Coronary artery (tissue), 2 donors: ENCODE measurements at regions not wholly inside any gene's neighbourhood (a gene's known extent, or its start where the extent isn't known, plus 50 kb on each side); places are given as distances from the start of the nearest gene placed in this dataset.
A peak's percentile ranks its signal among the peaks of the same experiment; 100 is the strongest.

Experiments
- DNase-seq: peaks from one replicate; pipeline ENCODE4 v3.0.0-alpha.2; 2017; ENCODE audit warnings: low spot score
- H3K27ac ChIP-seq, 2 donors: fragments of 200-600 bp; sonication (generic); one replicate each; pipeline ENCODE4 v1.5.1; 2016 to 2019
- H3K4me3 ChIP-seq: fragments of 200-600 bp; sonication (generic); 2 replicates; pipeline ENCODE4 v1.5.1; 2016; ENCODE audit warnings: mild to moderate bottlenecking, moderate library complexity
- CTCF ChIP-seq: fragments of 200-600 bp; sonication (generic); IDR thresholded peaks from one replicate; pipeline ENCODE4 v1.5.1; 2019; ENCODE audit warnings: antibody characterized with exemption

GRCh38 chr14:58865514-58866281 is 227.9 kb downstream of the DACT1 start:
- TF ChIP-seq CTCF, result no peak
- Histone ChIP-seq H3K27ac (peak overlapping the region in 1 of 2 donors; percentile 36), H3K4me3 (peak overlapping the region; percentile 0)
- no peak for DNase-seq

- no peak overlapping the region for H3K4me3 ChIP-seq
- TF ChIP-seq CTCF, result no peak
- peak overlapping the region in 1 of 2 donors; percentile 36 for H3K27ac ChIP-seq
- DNase-seq, result no peak
Measured at GRCh38 chr14:58866391-58866790, 228.6 kb downstream of the DACT1 start.

GRCh38 chr14:58870961-58871360 is 233.2 kb downstream of the DACT1 start:
- no peak for TF ChIP-seq CTCF
- Histone ChIP-seq H3K27ac (no peak overlapping the region), H3K4me3 (no peak overlapping the region)
- no peak for DNase-seq

GRCh38 chr14:58871573-58871972 is 233.8 kb downstream of the DACT1 start:
- no peak for TF ChIP-seq CTCF
- no peak overlapping the region for H3K27ac ChIP-seq
- no peak overlapping the region for H3K4me3 ChIP-seq
- DNase-seq, result no peak

GRCh38 chr14:58872061-58872460 is 234.3 kb downstream of the DACT1 start:
- Histone ChIP-seq H3K27ac (no peak overlapping the region), H3K4me3 (no peak overlapping the region)
- DNase-seq, result no peak
- TF ChIP-seq CTCF, result no peak

GRCh38 chr14:58873228-58873953 is 235.6 kb downstream of the DACT1 start:
- H3K27ac ChIP-seq, result no peak overlapping the region
- no peak overlapping the region for H3K4me3 ChIP-seq
- DNase-seq, result no peak
- no peak for TF ChIP-seq CTCF

- Histone ChIP-seq H3K4me3 (no peak overlapping the region), H3K27ac (no peak overlapping the region)
- no peak for TF ChIP-seq CTCF
- no peak for DNase-seq
Measured at GRCh38 chr14:58875613-58876012, 237.9 kb downstream of the DACT1 start.
